ENCODE measurements at regions not wholly inside any gene's neighbourhood (a gene's known extent, or its start where the extent isn't known, plus 50 kb on each side); places are given as distances from the start of the nearest gene placed in this dataset.

DNA sequence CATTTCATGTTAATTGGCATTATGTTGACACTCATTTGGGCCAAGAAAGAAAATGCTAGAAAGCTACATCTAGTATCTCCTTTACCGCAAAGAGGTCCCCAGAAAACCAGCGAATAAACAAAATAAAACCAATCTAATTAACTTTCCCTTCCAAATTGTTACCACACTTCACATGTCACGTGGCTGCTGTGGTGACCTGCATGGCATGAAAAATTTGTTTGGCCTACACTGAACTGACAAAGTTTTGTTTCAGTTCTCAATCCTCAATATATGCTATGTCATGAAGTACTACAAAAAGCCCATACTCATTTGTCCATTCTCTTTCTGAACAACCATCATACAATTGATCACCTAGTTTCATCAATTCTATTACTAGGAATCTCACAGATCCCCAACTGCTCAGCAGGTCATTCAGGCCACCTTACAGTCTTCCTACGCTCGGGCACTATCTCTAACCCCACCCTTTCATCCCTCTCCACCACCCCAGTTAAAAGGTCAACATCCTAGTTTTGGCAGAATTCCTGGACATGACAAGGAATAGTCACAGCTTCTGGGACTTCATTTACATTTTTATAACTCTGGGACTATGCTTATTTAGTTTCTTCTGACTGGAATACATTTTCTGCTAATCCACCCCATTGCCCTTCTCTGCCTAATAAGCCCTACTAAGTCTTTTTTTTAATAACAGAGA is 480.4 kb downstream of the IGSF11 start:
- H3K14ac ChIP-seq (ENCODE audit: insufficient read length): no peak overlapping the region
- no peak overlapping the region for H3K18ac ChIP-seq (ENCODE audit: extremely low read depth, low read length)
- DNase-seq (ENCODE audit: low read depth in 1 of 2, low spot score in 2 of 2) (no peak), FAIRE-seq (no peak)
- H3K4me2 ChIP-seq (ENCODE audit: insufficient read depth in 1 of 2, low read depth in 2 of 2, low read length in 2 of 2): no peak overlapping the region
- H2AK5ac ChIP-seq (ENCODE audit: low read depth, low read length): no peak overlapping the region
- ChIA-PET POLR2A (ENCODE audit: partially characterized antibody) (no interaction called here), CTCF (ENCODE audit: partially characterized antibody) (no interaction called here)
- H3K4me3 ChIP-seq (ENCODE audit: extremely low read depth in 1 of 4, insufficient read depth in 2 of 4, low read depth in 3 of 4, low read length in 4 of 4): no peak overlapping the region
- H3K56ac ChIP-seq (replicated peaks; ENCODE audit: insufficient read length, low read depth, low read length): no peak overlapping the region
- H2BK12ac ChIP-seq (ENCODE audit: low read depth, low read length): no peak overlapping the region
- no peak overlapping the region for H3K23ac ChIP-seq (ENCODE audit: insufficient read length)
- no peaks in the 10 kb centered on the region for H3K23me2 ChIP-seq (ENCODE audit: low read depth, low read length)
- no peak overlapping the region for H2BK15ac ChIP-seq (ENCODE audit: low read length)
- H3K27ac ChIP-seq (ENCODE audit: low read depth, low read length): no peak overlapping the region
- H3K27me3 ChIP-seq (replicated peaks in 1 of 4; ENCODE audit: control insufficient read depth in 3 of 4, extremely low read depth in 1 of 4, insufficient read depth in 3 of 4, low read length in 3 of 4): no peaks in the 10 kb centered on the region
- no peaks in the 10 kb centered on the region for H3K79me2 ChIP-seq (ENCODE audit: control insufficient read depth in 1 of 2, insufficient read depth in 2 of 2, low read length in 2 of 2)
- H3K9ac ChIP-seq (replicated peaks in 1 of 4; ENCODE audit: extremely low read depth in 1 of 4, low read depth in 3 of 4, low read length in 3 of 4): no peak overlapping the region
- H2AFZ ChIP-seq (ENCODE audit: low read length): no peak overlapping the region
- H4K91ac ChIP-seq (replicated peaks; ENCODE audit: insufficient read length, low read length): no peak overlapping the region
- no peaks in the 10 kb centered on the region for H3K36me3 ChIP-seq (ENCODE audit: control insufficient read depth in 2 of 4, insufficient read depth in 4 of 4, low read length in 3 of 4)
- H2BK5ac ChIP-seq (ENCODE audit: low read depth, low read length): no peak overlapping the region
- H4K5ac ChIP-seq (ENCODE audit: insufficient read length, low read depth, low read length): no peak overlapping the region
- H3K9me3 ChIP-seq (ENCODE audit: insufficient read depth in 2 of 2, low read depth in 1 of 2, low read length in 1 of 2): no peaks in the 10 kb centered on the region
- H3K79me1 ChIP-seq (ENCODE audit: low read depth, low read length): no peaks in the 10 kb centered on the region
- TF ChIP-seq, protein P1, sequence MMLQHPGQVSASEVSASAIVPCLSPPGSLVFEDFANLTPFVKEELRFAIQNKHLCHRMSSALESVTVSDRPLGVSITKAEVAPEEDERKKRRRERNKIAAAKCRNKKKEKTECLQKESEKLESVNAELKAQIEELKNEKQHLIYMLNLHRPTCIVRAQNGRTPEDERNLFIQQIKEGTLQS (IDR thresholded peaks at IDR 0.05; ENCODE audit: insufficient read depth, low read depth, low read length): no peak
- TF ChIP-seq TBP (IDR thresholded peaks at IDR 0.05; ENCODE audit: low read depth, low read length) (no peak), TAF1 (IDR thresholded peaks at IDR 0.05; ENCODE audit: low read depth, low read length) (no peak), EZH2 (IDR thresholded peaks at IDR 0.05; ENCODE audit: low read depth, low read length, severe bottlenecking) (no peak), CBX8 (IDR thresholded peaks at IDR 0.05; ENCODE audit: borderline replicate concordance, low read depth, low read length) (no peak), PHF8 (conservative IDR thresholded peaks at IDR 0.05; ENCODE audit: low read depth, low read length) (no peak), SP4 (IDR thresholded peaks at IDR 0.05; ENCODE audit: low read length) (no peak), CBX5 (IDR thresholded peaks at IDR 0.05; ENCODE audit: low read depth, low read length) (no peak), POU5F1 (IDR thresholded peaks at IDR 0.05; ENCODE audit: low read depth, low read length) (no peak), CREB1 (IDR thresholded peaks at IDR 0.05) (no peak), EGR1 (IDR thresholded peaks at IDR 0.05; ENCODE audit: borderline replicate concordance, low read depth, low read length) (no peak), NANOG (IDR thresholded peaks at IDR 0.05; ENCODE audit: insufficient read depth, low read depth, low read length, poor library complexity, severe bottlenecking) (no peak)
- TF ChIP-seq, protein P2, sequence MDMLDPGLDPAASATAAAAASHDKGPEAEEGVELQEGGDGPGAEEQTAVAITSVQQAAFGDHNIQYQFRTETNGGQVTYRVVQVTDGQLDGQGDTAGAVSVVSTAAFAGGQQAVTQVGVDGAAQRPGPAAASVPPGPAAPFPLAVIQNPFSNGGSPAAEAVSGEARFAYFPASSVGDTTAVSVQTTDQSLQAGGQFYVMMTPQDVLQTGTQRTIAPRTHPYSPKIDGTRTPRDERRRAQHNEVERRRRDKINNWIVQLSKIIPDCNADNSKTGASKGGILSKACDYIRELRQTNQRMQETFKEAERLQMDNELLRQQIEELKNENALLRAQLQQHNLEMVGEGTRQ (IDR thresholded peaks at IDR 0.05; ENCODE audit: low read length): no peak
- H3K4me1 ChIP-seq (replicated peaks in 1 of 4; ENCODE audit: control insufficient read depth in 3 of 4, insufficient read depth in 4 of 4, low read length in 3 of 4): no peaks in the 10 kb centered on the region
- 86% methylated on average over 5 of the region's 5 CpGs; no CpG with 5 or more reads in 1 of the 2 experiments for WGBS, 2 experiments (ENCODE audit: extremely low coverage in 1 of 2, insufficient coverage in 1 of 2, insufficient read length in 1 of 2, insufficient replicate concordance in 2 of 2, low coverage in 1 of 2, low lambda C conversion rate in 2 of 2, missing lambda C conversion rate in 1 of 2)
- H2BK120ac ChIP-seq (replicated peaks; ENCODE audit: low read depth, low read length): no peak overlapping the region
- H4K20me1 ChIP-seq (replicated peaks in 1 of 2; ENCODE audit: control insufficient read depth in 1 of 2, insufficient read depth in 2 of 2, low read length in 2 of 2): no peaks in the 10 kb centered on the region
- no peak overlapping the region for H2BK20ac ChIP-seq (ENCODE audit: low read length)
- no peak overlapping the region for H3K4ac ChIP-seq (replicated peaks; ENCODE audit: insufficient read length, low read depth, low read length)
- H4K8ac ChIP-seq (ENCODE audit: extremely low read depth, insufficient read depth, low read length): no peak overlapping the region
